Activated naive CD4-positive, alpha-beta T cell treated with anti-CD3 and anti-CD28 coated beads, Interleukin-2, amount 10 ng/mL, durations not matched to agents 7 days and 5 days (primary cell): ENCODE measurements at regions not wholly inside any gene's neighbourhood (a gene's known extent, or its start where the extent isn't known, plus 50 kb on each side); places are given as distances from the start of the nearest gene placed in this dataset.

Experiments
- CTCF ChIA-PET: fragments of 350-600 bp; sonication (Branson Sonifier 250); formaldehyde crosslinking; loops from one replicate; lab custom pipeline; 2021; ENCODE audit warnings: antibody characterized with exemption; lab: Charles Lee
- DNase-seq: peaks from one replicate; pipeline ENCODE4 v3.0.0-alpha.2; 2020
- H3K27ac Mint-ChIP-seq: one replicate; pipeline ENCODE4 v1.8.0; 2021; ENCODE audit warnings: mild to moderate bottlenecking, moderate library complexity, mixed read lengths
- H3K27me3 Mint-ChIP-seq: one replicate; pipeline ENCODE4 v1.8.0; 2021; ENCODE audit warnings: mild to moderate bottlenecking, mixed read lengths
- H3K36me3 Mint-ChIP-seq: one replicate; pipeline ENCODE4 v1.8.0; 2021; ENCODE audit warnings: mixed read lengths
- H3K4me1 Mint-ChIP-seq: one replicate; pipeline ENCODE4 v1.8.0; 2021; ENCODE audit warnings: mixed read lengths
- H3K4me3 Mint-ChIP-seq: one replicate; pipeline ENCODE4 v1.8.0; 2021; ENCODE audit warnings: mild to moderate bottlenecking, moderate library complexity, mixed read lengths
- H3K9me3 Mint-ChIP-seq: one replicate; pipeline ENCODE4 v1.8.0; 2021; ENCODE audit warnings: mixed read lengths

- Mint-ChIP-seq H3K27ac (no peak overlapping the region), H3K4me1 (no peaks in the 10 kb centered on the region), H3K36me3 (no peaks in the 10 kb centered on the region), H3K27me3 (peaks cover 4% of the 10 kb centered on the region), H3K9me3 (peaks cover 4% of the 10 kb centered on the region), H3K4me3 (no peak overlapping the region)
- no peak for DNase-seq
- CTCF ChIA-PET, result interaction anchor here (0.8 to 1.4 kb wide), 2 partner anchors 16 to 27 kb away, joined by 3 to 4 read pairs; no protein-coding TSS in a partner anchor
Observed at GRCh38 chr21:38186661-38187270, 70.0 kb upstream of the KCNJ15 start.

DNA sequence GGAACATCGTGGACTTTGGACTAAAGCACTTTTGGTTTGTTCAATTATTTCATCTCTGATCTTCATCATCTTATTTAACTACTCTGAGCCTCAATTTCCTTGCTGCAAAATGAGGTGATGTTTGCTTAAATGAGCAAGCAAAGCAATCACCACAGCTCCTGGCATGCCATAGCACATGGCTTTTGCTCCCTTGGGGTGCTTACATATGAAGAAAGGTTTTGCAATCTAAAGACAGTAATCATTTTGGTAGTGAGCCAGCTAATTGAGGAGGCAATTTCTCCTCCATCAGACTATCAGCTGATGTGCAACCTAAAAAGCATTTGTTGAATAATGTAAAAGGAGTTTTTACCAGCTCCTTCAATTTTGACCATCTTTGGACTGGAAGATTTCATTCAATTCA is 68.8 kb upstream of the KCNJ15 start:
- no peak for DNase-seq
- H3K4me3 Mint-ChIP-seq, result no peak overlapping the region
- no peaks in the 10 kb centered on the region for H3K4me1 Mint-ChIP-seq

DNA sequence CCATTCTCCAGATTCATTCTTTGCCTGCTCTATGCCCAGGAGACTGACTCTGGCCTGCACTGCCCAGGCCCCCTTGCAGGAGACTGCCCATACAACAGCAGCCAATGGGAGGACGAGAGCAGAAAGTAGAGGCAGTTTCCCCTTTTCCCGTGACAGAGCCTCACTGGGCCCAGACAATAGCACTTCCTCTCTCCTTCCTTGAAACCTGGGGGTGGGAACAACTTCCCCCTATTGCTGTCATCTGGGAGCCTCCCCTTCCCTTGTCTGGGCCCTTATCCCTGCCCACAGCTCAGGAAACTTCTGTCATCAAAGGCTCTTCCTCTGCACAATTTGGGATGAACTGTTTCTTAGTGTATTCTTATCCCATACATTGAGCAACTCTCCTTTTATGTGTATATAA is 60.8 kb upstream of the KCNJ15 start:
- no peak for DNase-seq
- no peaks in the 10 kb centered on the region for H3K9me3 Mint-ChIP-seq
- H3K27me3 Mint-ChIP-seq, result peaks cover 13% of the 10 kb centered on the region
- H3K27ac Mint-ChIP-seq, result no peak overlapping the region
- H3K36me3 Mint-ChIP-seq, result no peaks in the 10 kb centered on the region
- CTCF ChIA-PET, result no interaction called here
- H3K4me3 Mint-ChIP-seq, result no peak overlapping the region
- no peaks in the 10 kb centered on the region for H3K4me1 Mint-ChIP-seq

More for the DNA sequence above, 68.8 kb upstream of the KCNJ15 start:
- H3K36me3 Mint-ChIP-seq, result no peaks in the 10 kb centered on the region
- H3K27ac Mint-ChIP-seq, result no peak overlapping the region
- CTCF ChIA-PET, result interaction anchor here (1.4 kb wide), 1 partner anchor 17 kb away, joined by 4 read pairs; no protein-coding TSS in a partner anchor
- peaks cover 4% of the 10 kb centered on the region for H3K9me3 Mint-ChIP-seq
- H3K27me3 Mint-ChIP-seq, result peaks cover 3% of the 10 kb centered on the region

DNA sequence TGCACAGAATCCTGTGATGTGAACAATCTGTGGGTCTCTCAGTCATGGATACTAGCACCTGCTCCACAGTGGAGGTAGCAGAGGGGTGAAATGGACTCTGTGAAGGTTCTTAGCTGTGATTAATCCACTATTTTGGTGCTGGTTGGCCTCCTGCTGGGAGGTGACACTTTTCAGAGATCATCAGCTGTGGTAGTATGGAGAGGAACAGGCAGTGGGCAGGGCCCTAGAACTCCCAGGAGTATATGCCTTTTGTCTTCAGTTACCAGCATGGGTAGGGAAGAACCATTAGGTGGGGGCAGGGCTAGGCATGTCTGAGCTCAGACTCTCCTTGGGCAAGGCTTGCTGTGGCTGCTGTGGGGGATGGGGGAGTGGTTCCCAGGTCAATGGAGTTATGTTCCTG is 54.0 kb upstream of the KCNJ15 start:
- CTCF ChIA-PET, result interaction anchor here (0.9 to 1.6 kb wide), 3 partner anchors 17 to 154 kb away, joined by 3 to 4 read pairs (median 3); no protein-coding TSS in a partner anchor
- Mint-ChIP-seq H3K4me3 (no peak overlapping the region), H3K36me3 (no peaks in the 10 kb centered on the region), H3K4me1 (no peaks in the 10 kb centered on the region), H3K9me3 (no peaks in the 10 kb centered on the region), H3K27me3 (peaks cover 30% of the 10 kb centered on the region), H3K27ac (no peak overlapping the region)
- DNase-seq, result no peak

- H3K27me3 Mint-ChIP-seq, result peaks cover 33% of the 10 kb centered on the region
- H3K4me1 Mint-ChIP-seq, result peaks cover 2% of the 10 kb centered on the region
- no peak for DNase-seq
- no peak overlapping the region for H3K27ac Mint-ChIP-seq
- H3K9me3 Mint-ChIP-seq, result no peaks in the 10 kb centered on the region
- CTCF ChIA-PET, result interaction anchor here (0.9 to 1.6 kb wide), 3 partner anchors 16 to 153 kb away, joined by 3 to 4 read pairs (median 3); no protein-coding TSS in a partner anchor
- H3K36me3 Mint-ChIP-seq, result no peaks in the 10 kb centered on the region
- H3K4me3 Mint-ChIP-seq, result no peak overlapping the region
Observed at GRCh38 chr21:38203229-38203628, 53.6 kb upstream of the KCNJ15 start.

DNA sequence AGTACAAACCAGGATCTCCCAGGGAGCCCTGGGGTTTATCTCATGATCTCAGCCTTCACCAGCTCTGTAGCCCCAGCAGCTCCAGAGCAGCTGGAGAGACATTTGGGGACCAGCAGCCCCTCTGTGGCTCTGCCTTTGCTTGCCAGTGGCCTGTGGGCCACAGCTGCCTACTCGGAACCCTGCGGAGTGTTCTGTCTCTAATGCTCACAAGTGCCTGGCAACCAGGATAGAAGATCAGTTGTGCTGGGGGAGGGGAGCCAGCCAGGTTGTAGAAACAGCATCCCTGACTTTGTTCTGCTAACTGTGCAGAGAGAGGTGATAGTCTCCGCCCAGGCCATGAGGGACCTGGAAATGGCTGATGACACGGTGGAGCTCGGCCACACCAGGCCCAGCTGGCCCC is 50.9 kb upstream of the KCNJ15 start:
- H3K27ac Mint-ChIP-seq, result no peak overlapping the region
- no peak overlapping the region for H3K4me3 Mint-ChIP-seq
- no peak for DNase-seq
- peaks cover 40% of the 10 kb centered on the region for H3K27me3 Mint-ChIP-seq
- H3K4me1 Mint-ChIP-seq, result peaks cover 4% of the 10 kb centered on the region
- CTCF ChIA-PET, result interaction anchor here (1.1 to 1.3 kb wide), 2 partner anchors 147 to 150 kb away, joined by 4 to 5 read pairs; no protein-coding TSS in a partner anchor
- H3K36me3 Mint-ChIP-seq, result no peaks in the 10 kb centered on the region
- H3K9me3 Mint-ChIP-seq, result no peaks in the 10 kb centered on the region

- H3K4me3 Mint-ChIP-seq, result no peak overlapping the region
- H3K9me3 Mint-ChIP-seq, result no peaks in the 10 kb centered on the region
- peaks cover 4% of the 10 kb centered on the region for H3K4me1 Mint-ChIP-seq
- H3K27ac Mint-ChIP-seq, result no peak overlapping the region
- H3K36me3 Mint-ChIP-seq, result no peaks in the 10 kb centered on the region
- no peak for DNase-seq
- peaks cover 41% of the 10 kb centered on the region for H3K27me3 Mint-ChIP-seq
- CTCF ChIA-PET, result interaction anchor here (1.1 kb wide), 1 partner anchor 149 kb away, joined by 5 read pairs; no protein-coding TSS in a partner anchor
Observed at GRCh38 chr21:38206646-38207045, 50.1 kb upstream of the KCNJ15 start.
